Endothelial cell of umbilical vein (primary cell): ENCODE measurements at regions not wholly inside any gene's neighbourhood (a gene's known extent, or its start where the extent isn't known, plus 50 kb on each side); places are given as distances from the start of the nearest gene placed in this dataset.

ENCODE experiments used
- BruUV-seq: library from RNA; stranded (reverse); fragments of 400-500 nt; replicated peaks from 2 replicates; lab custom pipeline; 2021; lab: Mats Ljungman, UMichigan
- CTCF ChIA-PET: fragments of 300-600, 350-600 bp; sonication (Branson Sonifier 250); formaldehyde crosslinking; loops from one replicate; lab custom pipeline; 2021; ENCODE audit warnings: antibody characterized with exemption, inconsistent platforms; lab: Charles Lee
- POLR2A ChIA-PET: fragments of 300-600, 350-600 bp; sonication (Branson Sonifier 250); formaldehyde crosslinking; loops from one replicate; lab custom pipeline; 2021; ENCODE audit warnings: antibody characterized with exemption, inconsistent platforms; lab: Charles Lee
- DNase-seq: peaks from one replicate; pipeline ENCODE4 v3.0.0-alpha.2; 2011; ENCODE audit warnings: low read depth, low spot score
- FAIRE-seq: peaks from 2 replicates; lab custom pipeline; 2011; peaks lifted over from hg19 to GRCh38; lab: Jason Lieb, UNC
- H2AFZ ChIP-seq: 2 replicates; pipeline ENCODE4 v1.6.0; 2012; ENCODE audit warnings: low read depth, low read length, control low read depth, inconsistent platforms
- H3K27ac ChIP-seq: 2 replicates; pipeline ENCODE4 v1.5.1; 2011; ENCODE audit warnings: low read depth, mild to moderate bottlenecking, control low read depth, low read length, moderate library complexity; ENCODE audit not compliant: insufficient read depth
- H3K27me3 ChIP-seq, 2 experiments: 2 replicates each; pipeline versions ENCODE4 v1.6.0 to v1.6.1; 2011; ENCODE audit warnings: low read length in 2 of 2, mixed read lengths in 1 of 2; ENCODE audit not compliant: control insufficient read depth in 2 of 2, insufficient read depth in 2 of 2
- H3K36me3 ChIP-seq, 2 experiments: 2 replicates in 1 of 2; 3 replicates in 1 of 2; pipeline ENCODE4 v1.5.1; 2011; ENCODE audit warnings: low read length in 2 of 2, mild to moderate bottlenecking in 1 of 2, moderate library complexity in 1 of 2; ENCODE audit not compliant: control insufficient read depth in 2 of 2, insufficient read depth in 2 of 2; ENCODE audit errors: extremely low read depth in 1 of 2
- H3K4me1 ChIP-seq: 3 replicates; pipeline ENCODE4 v1.5.1; 2011; ENCODE audit warnings: mild to moderate bottlenecking, low read length; ENCODE audit not compliant: control insufficient read depth, insufficient read depth; ENCODE audit errors: extremely low read depth
- H3K4me2 ChIP-seq: 2 replicates; pipeline ENCODE4 v1.6.1; 2011; ENCODE audit warnings: low read length, control low read depth, mixed read lengths; ENCODE audit not compliant: insufficient read depth
- H3K4me3 ChIP-seq, 3 experiments: fragments of 200-600 bp in 1 of 3; sonication (generic), shearing (Covaris generic) in 1 of 3; replicated peaks in 1 of 3; 2 replicates each; pipeline ENCODE4 v1.5.1; 2011 to 2016; ENCODE audit warnings: control low read depth in 3 of 3, low read length in 3 of 3, mild to moderate bottlenecking in 2 of 3, inconsistent platforms in 1 of 3, low read depth in 1 of 3, moderate library complexity in 1 of 3; ENCODE audit not compliant: insufficient read depth in 1 of 3
- H3K79me2 ChIP-seq: 2 replicates; pipeline ENCODE4 v1.6.0; 2012; ENCODE audit warnings: low read length, inconsistent platforms; ENCODE audit not compliant: control insufficient read depth, insufficient read depth
- H3K9ac ChIP-seq: replicated peaks from 2 replicates; pipeline ENCODE3; 2011; ENCODE audit warnings: low read length, control low read depth; ENCODE audit not compliant: insufficient read depth; ENCODE audit errors: extremely low read depth
- H3K9me1 ChIP-seq: replicated peaks from 3 replicates; pipeline ENCODE4 v1.6.0; 2011; ENCODE audit warnings: mild to moderate bottlenecking, low read length; ENCODE audit not compliant: control insufficient read depth, insufficient read depth; ENCODE audit errors: extremely low read depth
- H3K9me3 ChIP-seq: replicated peaks from 2 replicates; pipeline ENCODE4 v1.5.1; 2012; ENCODE audit warnings: low read length, inconsistent platforms; ENCODE audit not compliant: control insufficient read depth, insufficient read depth
- H4K20me1 ChIP-seq: replicated peaks from 2 replicates; pipeline ENCODE3; 2011; ENCODE audit warnings: mild to moderate bottlenecking, low read length; ENCODE audit not compliant: control insufficient read depth, insufficient read depth; ENCODE audit errors: extremely low read depth
- FOS ChIP-seq: IDR thresholded peaks from 2 replicates; pipeline ENCODE4 v1.6.1; 2011; ENCODE audit warnings: mild to moderate bottlenecking, low read length, moderate library complexity, borderline replicate concordance; ENCODE audit not compliant: insufficient read depth
- GATA2 ChIP-seq: IDR thresholded peaks from 2 replicates; pipeline ENCODE4 v1.7.0; 2011; ENCODE audit warnings: low read depth, mild to moderate bottlenecking, moderate library complexity, mixed read lengths, low read length; ENCODE audit not compliant: insufficient read length, insufficient read depth
- POLR2A ChIP-seq: IDR thresholded peaks from 2 replicates; pipeline ENCODE4 v1.6.1; 2012; ENCODE audit warnings: low read depth, mild to moderate bottlenecking, control low read depth, low read length
- dilution Hi-C: fragments of 300-500 bp; cut with MboI; formaldehyde crosslinking; loops from one replicate; pipeline ENCODE4 v1.15.0; 2019; ENCODE audit warnings: low sequenced_read_pairs; ENCODE audit not compliant: extremely low pct_ligation_motif_present
- intact Hi-C: fragments of 100-400 bp; cut with micrococcal nuclease; formaldehyde crosslinking; loops from one replicate; pipeline ENCODE4 v1.10.0; 2022
- TF ChIP-seq, protein P1 (sequence below), 2 donors: IDR thresholded peaks; 1 replicate in 1 of 2; 2 replicates in 1 of 2; pipeline ENCODE4 v1.5.1; 2011; ENCODE audit warnings: low read length in 2 of 2, mild to moderate bottlenecking in 2 of 2, moderate library complexity in 2 of 2, control low read depth in 1 of 2, inconsistent platforms in 1 of 2, low read depth in 1 of 2; ENCODE audit not compliant: insufficient read depth in 1 of 2; ENCODE audit errors: extremely low read depth in 1 of 2

- intact Hi-C loops: no loop called here
Observed at GRCh38 chr12:111274777-111275176, 94.1 kb downstream of the PHETA1 start.

More at GRCh38 chr12:111274777-111275176, 94.1 kb downstream of the PHETA1 start:
- no peaks in the 10 kb centered on the region for H3K79me2 ChIP-seq
- H3K27ac ChIP-seq: no peak overlapping the region
- H3K4me2 ChIP-seq: no peak overlapping the region
- peaks cover 0 to 5% of the 10 kb centered on the region in 2 experiments for H3K27me3 ChIP-seq
- H4K20me1 ChIP-seq: no peaks in the 10 kb centered on the region
- DNase-seq: no peak
- no peaks in the 10 kb centered on the region for H3K9me3 ChIP-seq
- no peaks in the 10 kb centered on the region for H3K36me3 ChIP-seq
- H2AFZ ChIP-seq: no peak overlapping the region
- POLR2A ChIA-PET: no interaction called here
- FAIRE-seq: no peak
- no peak overlapping the region for H3K4me3 ChIP-seq
- H3K9ac ChIP-seq: no peak overlapping the region
- no peaks in the 10 kb centered on the region for H3K4me1 ChIP-seq
- TF ChIP-seq FOS (no peak), POLR2A (no peak), GATA2 (no peak)
- TF ChIP-seq, protein P1, sequence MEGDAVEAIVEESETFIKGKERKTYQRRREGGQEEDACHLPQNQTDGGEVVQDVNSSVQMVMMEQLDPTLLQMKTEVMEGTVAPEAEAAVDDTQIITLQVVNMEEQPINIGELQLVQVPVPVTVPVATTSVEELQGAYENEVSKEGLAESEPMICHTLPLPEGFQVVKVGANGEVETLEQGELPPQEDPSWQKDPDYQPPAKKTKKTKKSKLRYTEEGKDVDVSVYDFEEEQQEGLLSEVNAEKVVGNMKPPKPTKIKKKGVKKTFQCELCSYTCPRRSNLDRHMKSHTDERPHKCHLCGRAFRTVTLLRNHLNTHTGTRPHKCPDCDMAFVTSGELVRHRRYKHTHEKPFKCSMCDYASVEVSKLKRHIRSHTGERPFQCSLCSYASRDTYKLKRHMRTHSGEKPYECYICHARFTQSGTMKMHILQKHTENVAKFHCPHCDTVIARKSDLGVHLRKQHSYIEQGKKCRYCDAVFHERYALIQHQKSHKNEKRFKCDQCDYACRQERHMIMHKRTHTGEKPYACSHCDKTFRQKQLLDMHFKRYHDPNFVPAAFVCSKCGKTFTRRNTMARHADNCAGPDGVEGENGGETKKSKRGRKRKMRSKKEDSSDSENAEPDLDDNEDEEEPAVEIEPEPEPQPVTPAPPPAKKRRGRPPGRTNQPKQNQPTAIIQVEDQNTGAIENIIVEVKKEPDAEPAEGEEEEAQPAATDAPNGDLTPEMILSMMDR (IDR thresholded peaks at IDR 0.05; ENCODE audit: extremely low read depth in 1 of 2, insufficient read depth in 1 of 2, low read depth in 1 of 2, low read length in 2 of 2): peak in 1 of 2 donors; percentile 10
- H3K9me1 ChIP-seq: no peaks in the 10 kb centered on the region
- dilution Hi-C loops: no loop called here
- CTCF ChIA-PET: interaction anchor here (0.6 to 4.5 kb wide), 5 partner anchors 20 to 301 kb away, joined by 3 to 21 read pairs (median 4); no protein-coding TSS in a partner anchor
- no TSS peak for BruUV-seq
